ENCODE measurements at regions not wholly inside any gene's neighbourhood (a gene's known extent, or its start where the extent isn't known, plus 50 kb on each side); places are given as distances from the start of the nearest gene placed in this dataset.

DNA sequence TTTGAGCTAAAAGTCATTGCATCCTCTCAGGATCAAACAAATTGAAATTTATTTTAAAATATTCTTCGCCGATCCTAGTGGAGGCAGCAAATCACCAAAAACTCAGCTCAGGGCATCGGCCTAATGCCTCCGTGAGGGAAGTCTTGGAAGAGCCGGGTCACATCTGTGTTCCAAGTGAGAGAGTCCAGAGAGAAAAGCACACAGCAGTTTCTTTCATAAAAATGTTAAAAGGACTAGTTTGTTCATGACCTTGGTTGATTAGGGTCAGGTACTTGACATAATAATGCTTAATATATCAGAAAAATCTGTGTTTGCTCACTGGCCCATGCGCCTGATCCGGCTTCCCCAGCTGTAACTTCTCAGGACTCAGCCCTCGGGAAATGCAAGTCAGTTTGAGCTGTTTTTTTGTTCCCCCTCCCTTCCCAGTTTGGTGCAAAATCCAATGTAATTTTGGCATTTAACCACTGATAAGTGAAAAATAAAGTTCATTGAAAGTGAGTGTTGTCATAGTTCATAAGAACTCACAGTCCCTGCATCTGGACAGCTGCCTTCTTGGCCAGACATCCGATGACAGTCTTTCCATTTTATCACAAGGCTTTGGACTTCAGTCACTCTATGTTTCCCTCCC lies 161.7 kb downstream of the CAND1 start:
- Histone ChIP-seq H3K27ac (ENCODE audit: low read length) (no peak overlapping the region), H3K4me2 (ENCODE audit: low read depth, low read length) (no peak overlapping the region), H3K27me3 (replicated peaks; ENCODE audit: insufficient read depth, low read length) (no peaks in the 10 kb centered on the region), H3K9me3 (replicated peaks; ENCODE audit: insufficient read depth, low read length) (no peaks in the 10 kb centered on the region), H3K36me3 (replicated peaks; ENCODE audit: insufficient read depth, low read length) (no peaks in the 10 kb centered on the region), H2AFZ (ENCODE audit: low read length) (no peak overlapping the region), H3K9me2 (replicated peaks; ENCODE audit: insufficient read depth, low read length) (no peaks in the 10 kb centered on the region), H3F3A (ENCODE audit: insufficient read depth, low read length) (no peaks in the 10 kb centered on the region), H3K4me1 (ENCODE audit: low read length) (no peaks in the 10 kb centered on the region), H4K20me1 (ENCODE audit: insufficient read depth, low read length) (no peaks in the 10 kb centered on the region), H3K4me3 (ENCODE audit: low read length) (no peak overlapping the region), H3K79me2 (ENCODE audit: low read length) (no peaks in the 10 kb centered on the region), H3K9ac (ENCODE audit: low read length) (no peak overlapping the region)
- DNase-seq, result no peak
- TF ChIP-seq EZH2 (optimal IDR thresholded peaks at IDR 0.05; ENCODE audit: low read depth, low read length) (no peak), EZH2phosphoT487 (IDR thresholded peaks at IDR 0.05; ENCODE audit: low read length) (no peak)
- TF ChIP-seq, protein P1, sequence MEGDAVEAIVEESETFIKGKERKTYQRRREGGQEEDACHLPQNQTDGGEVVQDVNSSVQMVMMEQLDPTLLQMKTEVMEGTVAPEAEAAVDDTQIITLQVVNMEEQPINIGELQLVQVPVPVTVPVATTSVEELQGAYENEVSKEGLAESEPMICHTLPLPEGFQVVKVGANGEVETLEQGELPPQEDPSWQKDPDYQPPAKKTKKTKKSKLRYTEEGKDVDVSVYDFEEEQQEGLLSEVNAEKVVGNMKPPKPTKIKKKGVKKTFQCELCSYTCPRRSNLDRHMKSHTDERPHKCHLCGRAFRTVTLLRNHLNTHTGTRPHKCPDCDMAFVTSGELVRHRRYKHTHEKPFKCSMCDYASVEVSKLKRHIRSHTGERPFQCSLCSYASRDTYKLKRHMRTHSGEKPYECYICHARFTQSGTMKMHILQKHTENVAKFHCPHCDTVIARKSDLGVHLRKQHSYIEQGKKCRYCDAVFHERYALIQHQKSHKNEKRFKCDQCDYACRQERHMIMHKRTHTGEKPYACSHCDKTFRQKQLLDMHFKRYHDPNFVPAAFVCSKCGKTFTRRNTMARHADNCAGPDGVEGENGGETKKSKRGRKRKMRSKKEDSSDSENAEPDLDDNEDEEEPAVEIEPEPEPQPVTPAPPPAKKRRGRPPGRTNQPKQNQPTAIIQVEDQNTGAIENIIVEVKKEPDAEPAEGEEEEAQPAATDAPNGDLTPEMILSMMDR (IDR thresholded peaks at IDR 0.05; ENCODE audit: low read length), result no peak

DNA sequence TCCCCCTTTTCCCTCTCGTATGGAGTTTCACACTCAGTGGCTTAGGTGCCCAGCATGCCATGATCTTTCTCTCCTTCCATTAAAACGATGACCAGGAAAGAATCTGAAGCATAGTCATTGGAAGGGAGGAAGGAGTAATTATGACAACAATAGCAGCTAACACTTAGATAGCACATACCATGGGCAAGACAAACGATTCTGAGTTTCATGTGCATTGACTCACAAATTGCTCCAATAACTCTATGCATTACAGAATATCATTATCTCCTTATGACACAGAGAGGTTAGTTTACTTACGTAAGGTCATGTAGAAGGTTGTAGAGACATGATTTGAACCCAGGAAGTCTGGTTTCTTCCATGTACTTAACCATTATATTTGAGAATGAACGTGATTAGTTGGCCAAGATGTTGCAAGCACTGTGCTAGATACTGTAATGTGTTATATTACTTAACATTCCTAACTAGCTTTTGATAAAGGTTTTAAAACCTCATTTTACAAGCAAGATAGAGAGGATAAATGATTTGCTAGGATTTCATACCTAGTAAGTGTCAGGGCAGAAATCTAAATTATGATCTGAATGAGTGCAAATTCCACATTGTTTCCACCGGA lies 162.4 kb downstream of the CAND1 start:
- no peak overlapping the region for H3K4me2 ChIP-seq (ENCODE audit: low read depth, low read length)
- no peaks in the 10 kb centered on the region for H4K20me1 ChIP-seq (ENCODE audit: insufficient read depth, low read length)
- no peaks in the 10 kb centered on the region for H3K9me3 ChIP-seq (replicated peaks; ENCODE audit: insufficient read depth, low read length)
- no peaks in the 10 kb centered on the region for H3K79me2 ChIP-seq (ENCODE audit: low read length)
- no peak for DNase-seq
- no peaks in the 10 kb centered on the region for H3K4me1 ChIP-seq (ENCODE audit: low read length)
- no peak overlapping the region for H3K9ac ChIP-seq (ENCODE audit: low read length)
- H3F3A ChIP-seq (ENCODE audit: insufficient read depth, low read length), result no peaks in the 10 kb centered on the region
- H3K9me2 ChIP-seq (replicated peaks; ENCODE audit: insufficient read depth, low read length), result no peaks in the 10 kb centered on the region
- no peak overlapping the region for H2AFZ ChIP-seq (ENCODE audit: low read length)
- H3K36me3 ChIP-seq (replicated peaks; ENCODE audit: insufficient read depth, low read length), result no peaks in the 10 kb centered on the region
- TF ChIP-seq, protein P1 (IDR thresholded peaks at IDR 0.05; ENCODE audit: low read length), result no peak
- H3K27ac ChIP-seq (ENCODE audit: low read length), result no peak overlapping the region
- no peak overlapping the region for H3K4me3 ChIP-seq (ENCODE audit: low read length)
- H3K27me3 ChIP-seq (replicated peaks; ENCODE audit: insufficient read depth, low read length), result no peaks in the 10 kb centered on the region

DNA sequence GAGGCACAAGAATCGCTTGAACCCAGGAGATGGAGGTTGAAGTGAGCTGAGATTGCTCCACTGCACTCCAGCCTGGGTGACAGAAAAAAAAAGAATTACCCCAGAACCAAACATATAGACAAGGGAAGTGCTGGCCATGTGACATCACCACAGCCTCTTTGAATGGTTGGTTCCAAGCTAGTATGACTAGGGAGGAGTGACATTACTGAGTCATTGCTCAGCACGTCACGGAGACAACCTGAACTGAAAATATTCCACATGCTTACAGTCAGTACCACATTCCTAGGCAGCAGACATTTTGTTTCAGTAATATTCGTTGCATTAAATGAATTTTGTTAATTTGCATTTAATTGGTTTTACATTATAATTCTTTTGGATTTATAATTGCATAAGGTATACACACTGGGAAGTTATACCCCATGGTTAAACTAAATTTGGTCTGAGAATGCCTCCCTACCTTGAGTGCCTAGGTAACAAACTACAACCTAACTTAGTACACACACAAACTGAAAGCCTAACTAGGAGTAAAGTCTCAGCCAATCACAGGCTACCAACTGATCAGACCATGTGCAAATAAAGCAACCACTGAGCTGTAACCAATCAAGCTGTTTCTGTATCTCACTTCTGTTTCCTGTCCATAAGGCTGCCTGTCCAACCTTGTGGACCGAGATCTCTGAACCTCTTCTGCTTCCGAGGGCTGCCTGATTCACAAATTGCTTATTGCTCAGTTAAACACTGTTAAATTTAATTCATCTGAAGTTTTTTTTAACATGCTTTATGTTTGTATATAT lies 164.4 kb downstream of the CAND1 start:
- Histone ChIP-seq H3K4me2 (ENCODE audit: low read depth, low read length) (no peak overlapping the region), H3K9me2 (replicated peaks; ENCODE audit: insufficient read depth, low read length) (no peaks in the 10 kb centered on the region), H3F3A (ENCODE audit: insufficient read depth, low read length) (no peaks in the 10 kb centered on the region), H3K9ac (ENCODE audit: low read length) (no peak overlapping the region), H3K27ac (ENCODE audit: low read length) (no peak overlapping the region), H2AFZ (ENCODE audit: low read length) (no peak overlapping the region), H3K4me3 (ENCODE audit: low read length) (no peak overlapping the region), H3K27me3 (replicated peaks; ENCODE audit: insufficient read depth, low read length) (no peaks in the 10 kb centered on the region), H3K79me2 (ENCODE audit: low read length) (no peaks in the 10 kb centered on the region), H4K20me1 (ENCODE audit: insufficient read depth, low read length) (no peaks in the 10 kb centered on the region), H3K4me1 (ENCODE audit: low read length) (no peaks in the 10 kb centered on the region), H3K9me3 (replicated peaks; ENCODE audit: insufficient read depth, low read length) (no peaks in the 10 kb centered on the region), H3K36me3 (replicated peaks; ENCODE audit: insufficient read depth, low read length) (no peaks in the 10 kb centered on the region)
- TF ChIP-seq EZH2 (optimal IDR thresholded peaks at IDR 0.05; ENCODE audit: low read depth, low read length), result no peak
- no peak for TF ChIP-seq EZH2phosphoT487 (IDR thresholded peaks at IDR 0.05; ENCODE audit: low read length)
- TF ChIP-seq, protein P1 (IDR thresholded peaks at IDR 0.05; ENCODE audit: low read length), result no peak
- DNase-seq, result no peak

All from MM.1S (cell line).